Superior temporal gyrus (tissue), 1 donor: ENCODE measurements at regions not wholly inside any gene's neighbourhood (a gene's known extent, or its start where the extent isn't known, plus 50 kb on each side); places are given as distances from the start of the nearest gene placed in this dataset.

ENCODE experiments used
- DNase-seq: peaks from one replicate; pipeline ENCODE4 v3.0.0-alpha.2; 2016; ENCODE audit errors: extremely low spot score

- DNase-seq = no peak
Observed at GRCh38 chr14:99077844-99078236, 194.2 kb downstream of the BCL11B start.

GRCh38 chr14:99078426-99078825, 193.6 kb downstream of the BCL11B start:
- DNase-seq = no peak

- no peak for DNase-seq
Observed at GRCh38 chr14:99079061-99079727, 192.8 kb downstream of the BCL11B start.

- DNase-seq = no peak
Observed at GRCh38 chr14:99080306-99080705, 191.7 kb downstream of the BCL11B start.

- no peak for DNase-seq
Observed at GRCh38 chr14:99081156-99081765, 190.7 kb downstream of the BCL11B start.

GRCh38 chr14:99081880-99082279, 190.1 kb downstream of the BCL11B start:
- DNase-seq = no peak

GRCh38 chr14:99093532-99094517, 178.2 kb downstream of the BCL11B start:
- DNase-seq = no peak

- DNase-seq = no peak
Observed at GRCh38 chr14:99094901-99095300, 177.1 kb downstream of the BCL11B start.

GRCh38 chr14:99095369-99095768, 176.6 kb downstream of the BCL11B start:
- no peak for DNase-seq

- no peak for DNase-seq
Observed at GRCh38 chr14:99098199-99098598, 173.8 kb downstream of the BCL11B start.

GRCh38 chr14:99099051-99099787, 172.8 kb downstream of the BCL11B start:
- no peak for DNase-seq

- DNase-seq = no peak
Observed at GRCh38 chr14:99100497-99101270, 171.3 kb downstream of the BCL11B start.

GRCh38 chr14:99101855-99102461, 170.0 kb downstream of the BCL11B start:
- no peak for DNase-seq

- DNase-seq = no peak
Observed at GRCh38 chr14:99116741-99117295, 155.2 kb downstream of the BCL11B start.

GRCh38 chr14:99117671-99118045, 154.3 kb downstream of the BCL11B start:
- no peak for DNase-seq

- no peak for DNase-seq
Observed at GRCh38 chr14:99118046-99118721, 153.8 kb downstream of the BCL11B start.

GRCh38 chr14:99118946-99119345, 153.1 kb downstream of the BCL11B start:
- DNase-seq = no peak
